GM18909 (cell line): ENCODE measurements at regions not wholly inside any gene's neighbourhood (a gene's known extent, or its start where the extent isn't known, plus 50 kb on each side); places are given as distances from the start of the nearest gene placed in this dataset.

Source experiments
- ATAC-seq: cut with Tn5 transposase; IDR thresholded peaks from one replicate; pipeline ENCODE4 v1.9.1; 2021; ENCODE audit warnings: mild to moderate bottlenecking; ENCODE audit not compliant: unreplicated experiment, poor library complexity

- ATAC-seq, result no peak
Observed at GRCh38 chr4:38606587-38606905, 57.5 kb upstream of the KLF3 start.

- no peak for ATAC-seq
Observed at GRCh38 chr4:38609614-38610013, 54.4 kb upstream of the KLF3 start.

- no peak for ATAC-seq
Observed at GRCh38 chr4:38610521-38610920, 53.5 kb upstream of the KLF3 start.

- ATAC-seq, result no peak
Observed at GRCh38 chr4:38610966-38611431, 53.0 kb upstream of the KLF3 start.

- ATAC-seq, result no peak
Observed at GRCh38 chr4:38611676-38612075, 52.3 kb upstream of the KLF3 start.

GRCh38 chr4:38612646-38613414, 51.2 kb upstream of the KLF3 start:
- ATAC-seq, result no peak
